ENCODE measurements at regions not wholly inside any gene's neighbourhood (a gene's known extent, or its start where the extent isn't known, plus 50 kb on each side); places are given as distances from the start of the nearest gene placed in this dataset.

- no peak overlapping the region for H3K4me3 ChIP-seq
- H3K4me1 ChIP-seq: no peaks in the 10 kb centered on the region
- no peaks in the 10 kb centered on the region for H3K27me3 ChIP-seq
- TF ChIP-seq EP300 (IDR thresholded peaks at IDR 0.05) (peak in 1 of 2 donors; percentile 53), POLR2A (IDR thresholded peaks at IDR 0.05) (no peak), CTCF (IDR thresholded peaks at IDR 0.05) (no peak)
- H3K36me3 ChIP-seq: no peaks in the 10 kb centered on the region
- no peaks in the 10 kb centered on the region for H3K9me3 ChIP-seq
- DNase-seq (ENCODE audit: low spot score in 2 of 2): peak in 1 of 2 donors; percentile 34
- WGBS, 2 donors: 80 to 85% methylated on average over 8 of the region's 8 CpGs
- H3K27ac ChIP-seq: no peak overlapping the region
These were observed 186.8 kb upstream of the IRX3 start for GRCh38 chr16:54473226-54473993.

- 85 to 89% methylated on average over 2 of the region's 2 CpGs for WGBS, 2 donors
- Histone ChIP-seq H3K9me3 (peaks cover 0 to 27% (median 1%) of the 10 kb centered on the region in 4 donors), H3K27me3 (no peaks in the 10 kb centered on the region), H3K27ac (no peak overlapping the region), H3K36me3 (no peaks in the 10 kb centered on the region), H3K4me1 (no peaks in the 10 kb centered on the region), H3K4me3 (no peak overlapping the region)
- TF ChIP-seq EP300 (IDR thresholded peaks at IDR 0.05) (no peak), POLR2A (IDR thresholded peaks at IDR 0.05) (no peak), CTCF (IDR thresholded peaks at IDR 0.05) (no peak)
- no peak for DNase-seq (ENCODE audit: low spot score in 2 of 2)
These were observed 180.8 kb upstream of the IRX3 start for GRCh38 chr16:54467398-54467797.

GRCh38 chr16:54466233-54466632, 179.6 kb upstream of the IRX3 start:
- no peak for TF ChIP-seq POLR2A (IDR thresholded peaks at IDR 0.05)
- no peak for TF ChIP-seq CTCF (IDR thresholded peaks at IDR 0.05)
- no peak for TF ChIP-seq EP300 (IDR thresholded peaks at IDR 0.05)
- H3K4me3 ChIP-seq: no peak overlapping the region
- no peak overlapping the region for H3K27ac ChIP-seq
- no peaks in the 10 kb centered on the region for H3K27me3 ChIP-seq
- H3K9me3 ChIP-seq: peaks cover 0 to 27% (median 1%) of the 10 kb centered on the region in 4 donors
- H3K36me3 ChIP-seq: no peaks in the 10 kb centered on the region
- no peaks in the 10 kb centered on the region for H3K4me1 ChIP-seq
- WGBS, 2 donors: 93 to 94% methylated on average over 3 of the region's 3 CpGs
- DNase-seq (ENCODE audit: low spot score in 2 of 2): no peak

GRCh38 chr16:54465063-54465462, 178.5 kb upstream of the IRX3 start:
- Histone ChIP-seq H3K4me1 (peaks cover 0 to 6% (median 0%) of the 10 kb centered on the region in 4 donors), H3K9me3 (peaks cover 0 to 27% (median 1%) of the 10 kb centered on the region in 4 donors), H3K4me3 (no peak overlapping the region), H3K36me3 (no peaks in the 10 kb centered on the region), H3K27me3 (no peaks in the 10 kb centered on the region), H3K27ac (no peak overlapping the region)
- no peak for DNase-seq (ENCODE audit: low spot score in 2 of 2)
- WGBS, 2 donors: 92 to 95% methylated on average over 4 of the region's 4 CpGs
- TF ChIP-seq POLR2A (IDR thresholded peaks at IDR 0.05) (no peak), EP300 (IDR thresholded peaks at IDR 0.05) (no peak), CTCF (IDR thresholded peaks at IDR 0.05) (no peak)

GRCh38 chr16:54462771-54463170, 176.2 kb upstream of the IRX3 start:
- Histone ChIP-seq H3K27ac (no peak overlapping the region), H3K36me3 (no peaks in the 10 kb centered on the region), H3K27me3 (peaks cover 0 to 10% of the 10 kb centered on the region in 2 donors), H3K4me1 (peaks cover 0 to 8% (median 0%) of the 10 kb centered on the region in 4 donors), H3K4me3 (no peak overlapping the region), H3K9me3 (peaks cover 0 to 27% (median 1%) of the 10 kb centered on the region in 4 donors)
- WGBS, 2 donors: 91 to 92% methylated on average over 2 of the region's 2 CpGs
- DNase-seq (ENCODE audit: low spot score in 2 of 2): no peak
- no peak for TF ChIP-seq EP300 (IDR thresholded peaks at IDR 0.05)
- TF ChIP-seq CTCF (IDR thresholded peaks at IDR 0.05): no peak
- TF ChIP-seq POLR2A (IDR thresholded peaks at IDR 0.05): no peak
